Stimulated activated CD4-positive, alpha-beta T cell treated with anti-CD3 and anti-CD28 coated beads, Interleukin-1b, Interleukin-23, amount 100 ng/mL, for 24 hours (primary cell): ENCODE measurements at regions not wholly inside any gene's neighbourhood (a gene's known extent, or its start where the extent isn't known, plus 50 kb on each side); places are given as distances from the start of the nearest gene placed in this dataset.
"Not testable (repeated sequence)": the region's sequence is repeated elsewhere in the genome, so short reads cannot be mapped to it uniquely, and the experiment has no call there.

Experiments used
- DNase-seq, 4 experiments: peaks; one replicate each; pipeline ENCODE4 v3.0.0-alpha.2; 2020; ENCODE audit warnings: low read depth in 4 of 4, low spot score in 1 of 4

DNA sequence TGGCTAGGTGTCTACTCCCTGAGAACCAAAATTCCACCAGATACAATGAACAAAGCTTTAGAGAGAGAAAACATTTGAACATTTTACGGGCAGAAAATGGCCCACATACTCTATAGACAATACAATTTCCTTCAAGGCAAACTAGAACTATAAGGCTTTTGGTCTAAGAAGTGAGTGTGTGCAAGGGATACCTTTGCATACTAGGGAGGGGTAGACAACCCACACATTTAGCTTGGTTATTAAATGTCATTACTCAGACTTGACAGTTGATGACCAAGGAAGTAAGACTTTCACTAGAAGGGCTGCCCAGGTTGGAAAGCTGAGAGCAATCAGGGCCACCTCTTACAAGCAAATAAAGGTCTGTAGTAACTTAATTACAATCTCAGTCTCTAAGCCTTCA lies 64.0 kb upstream of the PLEKHM1 start:
- DNase-seq = not testable (repeated sequence)

GRCh38 chr17:45558821-45559220 lies 68.3 kb upstream of the PLEKHM1 start:
- not testable (repeated sequence) for DNase-seq

DNA sequence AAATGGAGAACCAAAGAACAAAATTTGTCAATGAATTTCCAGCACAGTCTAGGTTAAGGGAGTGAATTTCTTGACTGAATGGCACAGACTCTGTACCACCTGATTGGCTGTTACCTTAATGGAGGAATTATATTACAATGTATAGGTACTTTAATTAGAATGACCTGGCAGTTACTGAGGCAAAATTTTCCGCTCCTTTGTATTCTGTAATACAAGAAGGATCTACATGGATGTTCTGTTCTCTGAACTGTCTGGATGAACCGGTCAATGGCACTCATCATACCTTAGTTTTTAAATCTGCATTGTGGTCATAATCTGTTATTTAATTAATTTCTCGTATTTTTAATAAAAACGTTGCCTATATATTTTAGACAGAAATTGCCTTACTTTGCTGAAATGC lies 72.3 kb upstream of the PLEKHM1 start:
- DNase-seq = not testable (repeated sequence)

- DNase-seq = not testable (repeated sequence)
These were observed 72.8 kb upstream of the PLEKHM1 start for GRCh38 chr17:45563283-45563682.

- not testable (repeated sequence) for DNase-seq
These were observed 77.8 kb upstream of the PLEKHM1 start for GRCh38 chr17:45568275-45568674.

DNA sequence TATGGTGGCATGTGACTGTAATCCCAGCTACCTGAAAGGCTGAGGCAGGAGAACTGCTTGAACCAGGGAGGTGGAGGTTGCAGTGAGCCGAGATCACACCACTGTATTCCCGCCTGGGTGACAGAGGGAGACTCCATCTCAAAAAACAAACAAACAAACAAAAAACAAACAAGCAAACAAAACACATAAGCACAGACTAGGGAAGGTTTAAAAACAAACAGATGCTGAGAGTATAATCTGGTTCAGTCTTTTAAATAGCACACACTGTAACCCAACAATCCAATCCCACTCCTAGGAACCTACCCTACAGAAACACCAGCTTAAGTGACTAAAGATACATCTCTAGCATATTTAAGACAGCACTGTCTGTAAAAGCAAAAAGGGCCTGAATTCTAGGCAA lies 82.8 kb upstream of the PLEKHM1 start:
- not testable (repeated sequence) for DNase-seq

DNA sequence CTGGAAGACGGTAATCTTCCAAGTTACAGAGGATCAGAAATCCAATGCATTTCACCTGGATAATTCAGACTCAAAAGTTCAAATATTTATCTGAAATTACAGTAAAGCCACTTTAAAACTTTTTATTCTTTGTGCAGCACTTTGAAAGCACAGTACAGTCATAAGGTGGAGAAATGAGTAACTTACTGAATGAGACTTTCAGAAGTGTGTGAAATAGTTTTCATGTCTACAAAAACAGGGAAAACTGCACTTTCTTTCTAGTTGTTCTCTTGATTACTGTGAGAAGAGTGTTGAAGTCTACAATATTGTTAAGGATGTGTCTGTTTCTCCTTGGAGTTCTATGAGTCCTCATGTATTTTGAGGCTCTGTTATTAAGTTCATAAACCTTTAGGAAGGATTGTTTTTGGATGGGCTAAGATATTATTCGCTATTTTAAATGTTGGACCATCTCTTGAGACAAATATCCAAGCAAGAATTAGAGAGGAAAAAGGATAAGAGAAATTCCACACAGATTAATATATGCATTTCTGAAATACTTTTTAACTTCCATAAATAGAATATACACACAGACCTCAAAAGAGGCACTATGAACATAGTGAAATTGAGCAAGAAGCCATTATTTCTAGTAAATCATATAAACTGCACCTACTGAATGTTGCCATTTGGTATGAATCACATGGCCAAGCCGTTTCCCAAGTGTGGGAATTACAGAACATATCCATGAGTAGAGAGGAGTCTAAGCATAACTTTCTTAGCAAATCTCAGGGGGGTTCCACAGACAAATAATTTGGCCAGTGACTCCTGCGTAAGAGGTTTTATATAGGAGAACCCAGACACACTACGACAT lies 83.6 kb upstream of the PLEKHM1 start:
- no peak for DNase-seq

DNA sequence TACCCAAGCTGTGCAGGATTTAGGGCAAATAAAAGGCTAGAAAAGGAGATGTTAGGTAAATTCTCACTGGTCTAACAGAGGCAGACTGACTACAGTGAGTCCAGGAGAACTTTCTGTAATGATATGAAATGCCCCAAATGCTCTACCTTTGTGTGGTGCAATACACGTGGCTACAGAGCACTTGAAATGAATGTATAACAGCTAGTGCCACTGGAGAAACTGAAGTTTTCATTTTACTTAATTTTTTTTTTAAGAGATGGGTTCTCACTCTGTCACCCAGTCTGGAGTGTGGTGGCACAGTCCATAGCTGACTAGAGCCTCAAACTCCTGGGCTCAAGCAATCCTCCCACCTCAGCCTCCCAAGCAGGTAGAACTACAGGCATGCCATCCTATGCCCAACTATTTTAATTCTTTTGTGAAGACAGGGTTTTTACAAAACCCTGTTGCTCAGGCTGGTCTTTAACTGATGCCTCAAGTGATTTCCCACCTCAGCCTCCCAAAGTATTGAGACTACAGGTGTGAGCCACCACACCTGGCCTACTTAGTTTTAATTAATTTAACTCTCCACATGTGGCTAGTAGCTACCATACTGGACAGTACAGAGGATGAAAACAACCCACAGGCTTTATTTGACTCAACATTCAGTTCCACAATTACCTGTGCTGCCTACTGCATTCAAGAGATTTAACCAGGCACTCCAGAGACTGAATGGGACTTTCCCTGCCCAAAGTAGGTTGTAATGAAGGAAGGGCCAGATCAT lies 84.8 kb upstream of the PLEKHM1 start:
- DNase-seq = no peak

GRCh38 chr17:45576527-45577307 lies 86.2 kb upstream of the PLEKHM1 start:
- not testable (repeated sequence) for DNase-seq

DNA sequence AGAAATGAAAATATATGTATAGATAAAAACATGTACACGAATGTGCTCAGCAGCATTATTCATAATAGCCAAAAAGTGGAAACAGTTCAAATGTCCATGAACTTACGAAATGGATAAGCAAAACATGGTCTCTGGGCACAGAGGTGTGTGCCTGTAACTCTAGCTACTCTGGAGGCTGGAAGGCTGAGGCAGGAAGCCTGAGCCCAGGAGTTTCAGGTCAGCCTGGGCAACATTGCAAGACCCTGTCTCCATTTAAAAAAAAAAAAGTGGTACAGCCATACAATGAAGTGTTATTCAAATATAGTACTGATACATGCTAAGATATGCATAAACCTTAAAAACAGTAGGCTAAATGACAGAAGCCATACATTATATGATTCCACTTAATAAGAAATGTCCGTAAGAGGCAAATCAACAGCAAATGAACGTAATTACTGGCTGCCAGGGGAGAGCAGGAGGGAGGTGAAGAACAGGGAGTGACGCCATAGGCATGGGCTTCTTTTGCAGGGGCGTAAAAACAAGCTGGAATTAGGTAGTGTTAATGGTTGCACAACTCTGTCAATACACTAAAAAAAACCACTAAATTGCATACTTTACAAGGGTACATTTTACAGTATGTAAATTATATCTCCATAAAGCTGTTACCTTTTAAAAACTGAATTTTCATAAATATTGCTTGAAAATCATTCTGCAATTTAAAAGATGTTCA lies 87.2 kb upstream of the PLEKHM1 start:
- DNase-seq = no peak

DNA sequence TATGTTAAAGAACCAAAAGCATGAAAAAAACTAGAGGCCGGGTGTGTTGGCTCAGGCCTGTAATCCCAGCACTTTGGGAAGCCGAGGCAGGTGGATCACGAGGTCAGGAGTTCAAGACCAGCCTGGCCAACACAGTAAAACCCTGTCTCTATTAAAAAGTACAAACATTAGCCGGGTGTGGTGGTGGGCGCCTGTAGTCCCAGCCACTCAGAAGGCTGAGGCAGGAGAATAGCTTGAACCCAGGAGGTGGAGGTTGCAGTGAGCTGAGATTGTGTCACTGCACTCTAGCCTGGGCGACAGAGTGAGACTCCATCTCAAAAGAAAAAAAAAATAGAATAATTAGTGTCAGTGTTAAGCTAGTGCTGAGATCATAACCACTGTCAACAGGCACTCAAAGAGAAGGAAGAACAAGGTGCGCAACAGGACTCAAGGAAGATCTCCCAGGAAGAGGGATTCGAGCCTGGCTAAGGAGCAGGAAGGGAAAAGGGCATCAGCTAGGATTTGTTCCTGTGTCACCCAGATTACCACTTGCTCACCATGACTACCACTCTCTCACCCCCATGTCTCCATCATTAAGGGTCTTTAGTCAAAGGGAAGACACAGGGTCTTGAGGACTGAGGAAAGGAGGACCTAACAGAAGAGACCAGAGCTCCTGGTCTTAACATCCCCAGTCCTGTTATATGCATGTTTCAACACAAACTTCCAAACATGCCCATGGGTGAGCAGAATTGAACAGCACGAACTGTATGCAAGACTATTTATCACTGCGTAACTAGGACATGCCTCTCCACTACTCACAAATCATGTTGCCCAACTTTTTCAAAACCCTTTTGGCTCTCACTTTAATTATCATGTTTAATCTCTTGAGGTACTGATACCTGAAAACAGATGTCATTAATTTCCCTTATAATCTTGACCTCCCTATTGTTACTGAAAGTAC lies 88.3 kb upstream of the PLEKHM1 start:
- no peak for DNase-seq

- no peak for DNase-seq
These were observed 89.3 kb upstream of the PLEKHM1 start for GRCh38 chr17:45579529-45580495.

GRCh38 chr17:45580924-45581323 lies 90.4 kb upstream of the PLEKHM1 start:
- DNase-seq = no peak

GRCh38 chr17:45581860-45582259 lies 91.3 kb upstream of the PLEKHM1 start:
- no peak for DNase-seq

DNA sequence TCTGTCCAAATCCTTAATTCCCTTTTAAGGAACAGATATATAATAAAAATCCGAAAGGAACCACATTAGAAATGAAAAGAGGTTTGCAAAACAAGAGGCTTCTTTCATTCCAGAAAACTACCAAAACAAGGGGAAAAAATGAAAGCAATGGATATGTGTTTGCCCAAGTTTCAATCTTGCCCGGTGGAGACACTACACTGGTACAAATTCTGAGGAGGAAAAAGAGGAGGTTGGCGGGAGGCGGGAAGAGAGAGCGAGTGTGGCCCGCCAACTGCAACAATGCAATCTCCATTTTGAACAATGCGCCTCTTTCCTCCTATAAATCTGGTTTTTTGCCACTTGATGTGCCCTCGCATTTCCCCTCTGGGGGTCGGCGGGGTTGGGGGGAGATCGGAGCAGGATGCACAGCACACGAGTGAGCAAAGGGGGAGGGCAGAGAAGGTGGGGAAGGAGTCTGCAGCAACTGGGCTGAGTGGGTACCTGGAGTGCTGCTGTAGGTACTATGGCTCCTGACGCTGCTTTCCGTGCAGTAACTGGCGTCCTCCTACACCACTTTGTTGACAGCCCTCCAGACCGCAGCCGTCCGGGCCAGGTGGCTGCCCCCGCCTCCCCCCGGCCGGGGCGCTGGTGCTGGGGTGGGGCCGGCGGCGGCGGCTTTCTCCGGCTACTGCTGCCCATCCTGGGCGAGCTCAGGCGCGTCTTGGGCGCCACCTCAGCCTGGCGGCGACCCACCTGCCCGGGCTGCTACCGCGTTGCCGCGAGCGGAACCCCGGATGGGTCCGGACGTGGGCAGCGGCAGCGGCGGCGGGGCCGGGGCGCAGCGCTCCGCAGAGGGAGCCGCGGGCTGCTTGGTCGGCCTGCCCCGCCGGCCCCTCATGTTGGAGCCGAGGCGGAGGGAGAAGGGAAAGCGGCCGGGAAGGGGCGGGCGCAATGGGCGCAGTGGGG lies 93.8 kb upstream of the PLEKHM1 start:
- peak; percentile 21 to 53 (median 50) for DNase-seq

GRCh38 chr17:45585037-45585733 lies 94.7 kb upstream of the PLEKHM1 start:
- peak; percentile 71 to 82 (median 80) for DNase-seq
